AG04449 (cell line): ENCODE measurements at regions not wholly inside any gene's neighbourhood (a gene's known extent, or its start where the extent isn't known, plus 50 kb on each side); places are given as distances from the start of the nearest gene placed in this dataset.

Source experiments
- CTCF ChIA-PET: fragments of 350-600 bp; formaldehyde crosslinking; extraction: SDS; loops from one replicate; lab custom pipeline; 2021; ENCODE audit warnings: antibody characterized with exemption; lab: Yijun Ruan, JAX
- POLR2A ChIA-PET: fragments of 400-600, 350-600 bp; formaldehyde crosslinking; extraction: SDS; loops from one replicate; lab custom pipeline; 2020; ENCODE audit warnings: antibody characterized with exemption, inconsistent platforms; lab: Yijun Ruan, JAX
- DNase-seq: peaks from one replicate; pipeline ENCODE4 v3.0.0-alpha.2; 2010; ENCODE audit warnings: low read depth, low spot score
- H3K4me3 ChIP-seq: 2 replicates; pipeline ENCODE4 v1.5.1; 2011; ENCODE audit warnings: low read depth, mild to moderate bottlenecking, control low read depth, low read length
- TF ChIP-seq, protein P1 (sequence below): IDR thresholded peaks from one replicate; pipeline ENCODE4 v1.5.1; 2011; ENCODE audit warnings: mild to moderate bottlenecking, moderate library complexity, low read length, control low read depth, inconsistent platforms; ENCODE audit not compliant: insufficient read depth; ENCODE audit errors: missing control alignments

GRCh38 chr7:118559207-118559606 lies 334.7 kb downstream of the ANKRD7 start:
- ChIA-PET POLR2A (no interaction called here), CTCF (no interaction called here)
- TF ChIP-seq, protein P1, sequence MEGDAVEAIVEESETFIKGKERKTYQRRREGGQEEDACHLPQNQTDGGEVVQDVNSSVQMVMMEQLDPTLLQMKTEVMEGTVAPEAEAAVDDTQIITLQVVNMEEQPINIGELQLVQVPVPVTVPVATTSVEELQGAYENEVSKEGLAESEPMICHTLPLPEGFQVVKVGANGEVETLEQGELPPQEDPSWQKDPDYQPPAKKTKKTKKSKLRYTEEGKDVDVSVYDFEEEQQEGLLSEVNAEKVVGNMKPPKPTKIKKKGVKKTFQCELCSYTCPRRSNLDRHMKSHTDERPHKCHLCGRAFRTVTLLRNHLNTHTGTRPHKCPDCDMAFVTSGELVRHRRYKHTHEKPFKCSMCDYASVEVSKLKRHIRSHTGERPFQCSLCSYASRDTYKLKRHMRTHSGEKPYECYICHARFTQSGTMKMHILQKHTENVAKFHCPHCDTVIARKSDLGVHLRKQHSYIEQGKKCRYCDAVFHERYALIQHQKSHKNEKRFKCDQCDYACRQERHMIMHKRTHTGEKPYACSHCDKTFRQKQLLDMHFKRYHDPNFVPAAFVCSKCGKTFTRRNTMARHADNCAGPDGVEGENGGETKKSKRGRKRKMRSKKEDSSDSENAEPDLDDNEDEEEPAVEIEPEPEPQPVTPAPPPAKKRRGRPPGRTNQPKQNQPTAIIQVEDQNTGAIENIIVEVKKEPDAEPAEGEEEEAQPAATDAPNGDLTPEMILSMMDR: no peak
- DNase-seq: no peak
- no peak overlapping the region for H3K4me3 ChIP-seq

DNA sequence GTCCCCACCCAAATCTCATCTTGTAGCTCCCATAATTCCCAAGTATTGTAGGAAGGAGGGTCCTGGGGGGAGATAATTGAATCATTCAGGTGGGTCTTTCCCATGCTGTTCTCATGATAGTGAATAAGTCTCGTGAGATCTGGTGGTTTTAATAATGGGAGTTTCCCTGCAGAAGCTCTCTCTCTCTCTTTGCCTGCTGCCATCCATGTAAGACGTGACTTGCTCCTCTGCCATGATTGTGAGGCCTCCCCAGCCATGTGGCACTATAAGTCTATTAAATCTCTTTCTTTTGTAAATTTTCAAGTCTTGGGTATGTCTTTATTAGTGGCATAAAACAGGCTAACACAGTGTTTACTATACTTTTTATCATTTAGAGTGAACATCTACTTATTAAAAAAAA lies 338.8 kb downstream of the ANKRD7 start:
- TF ChIP-seq, protein P1: no peak
- DNase-seq: no peak
- no peak overlapping the region for H3K4me3 ChIP-seq
- ChIA-PET CTCF (no interaction called here), POLR2A (no interaction called here)

DNA sequence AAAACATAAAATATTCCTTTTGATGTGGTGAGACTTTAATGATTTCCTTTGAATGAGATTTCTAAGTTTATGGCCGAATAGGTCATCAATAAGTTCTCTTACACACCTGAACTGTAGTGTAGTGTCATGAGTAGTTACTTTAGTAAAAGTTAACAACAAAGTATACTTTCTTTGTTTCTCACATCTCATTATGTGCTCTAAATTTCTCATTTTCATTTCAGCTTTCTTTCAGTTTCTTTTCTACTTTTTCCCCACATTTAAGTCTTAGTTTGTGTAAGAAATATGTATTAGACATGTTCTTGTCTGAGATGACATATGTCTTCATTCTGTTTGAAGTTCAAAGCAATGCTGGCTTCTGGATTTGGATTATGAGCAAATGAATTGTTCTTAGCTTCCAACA lies 348.1 kb downstream of the ANKRD7 start:
- CTCF ChIA-PET: no interaction called here
- DNase-seq: no peak
- POLR2A ChIA-PET: no interaction called here
- no peak overlapping the region for H3K4me3 ChIP-seq
- TF ChIP-seq, protein P1: no peak

DNA sequence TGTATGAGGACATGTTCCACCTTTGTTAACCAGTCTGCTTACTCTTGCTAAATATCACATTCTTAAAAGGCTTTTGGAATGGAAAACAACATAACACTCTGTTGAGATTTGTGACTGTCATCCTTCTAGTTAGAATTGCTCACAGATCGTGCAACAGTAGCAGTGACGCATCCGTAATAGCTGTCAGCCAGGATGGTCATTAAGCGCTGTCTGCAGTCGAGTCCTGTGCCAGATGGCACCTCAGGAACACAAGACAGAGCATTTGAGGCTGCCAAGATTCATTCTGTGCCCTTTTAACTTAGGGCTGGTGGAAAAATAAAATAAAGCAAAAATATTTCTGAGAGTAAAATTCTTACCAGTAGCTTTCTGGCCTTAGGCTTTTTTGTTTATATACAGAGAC lies 348.6 kb downstream of the ANKRD7 start:
- no peak overlapping the region for H3K4me3 ChIP-seq
- DNase-seq: no peak
- TF ChIP-seq, protein P1: no peak
- POLR2A ChIA-PET: no interaction called here
- CTCF ChIA-PET: no interaction called here

- DNase-seq: no peak
- TF ChIP-seq, protein P1: no peak
- ChIA-PET POLR2A (no interaction called here), CTCF (no interaction called here)
- no peak overlapping the region for H3K4me3 ChIP-seq
Measured at GRCh38 chr7:118575393-118575948, 351.0 kb downstream of the ANKRD7 start.

GRCh38 chr7:118580743-118581382 lies 356.4 kb downstream of the ANKRD7 start:
- DNase-seq: no peak
- no peak overlapping the region for H3K4me3 ChIP-seq
- ChIA-PET CTCF (no interaction called here), POLR2A (no interaction called here)
- TF ChIP-seq, protein P1: no peak
